ENCODE measurements at regions not wholly inside any gene's neighbourhood (a gene's known extent, or its start where the extent isn't known, plus 50 kb on each side); places are given as distances from the start of the nearest gene placed in this dataset.

DNA sequence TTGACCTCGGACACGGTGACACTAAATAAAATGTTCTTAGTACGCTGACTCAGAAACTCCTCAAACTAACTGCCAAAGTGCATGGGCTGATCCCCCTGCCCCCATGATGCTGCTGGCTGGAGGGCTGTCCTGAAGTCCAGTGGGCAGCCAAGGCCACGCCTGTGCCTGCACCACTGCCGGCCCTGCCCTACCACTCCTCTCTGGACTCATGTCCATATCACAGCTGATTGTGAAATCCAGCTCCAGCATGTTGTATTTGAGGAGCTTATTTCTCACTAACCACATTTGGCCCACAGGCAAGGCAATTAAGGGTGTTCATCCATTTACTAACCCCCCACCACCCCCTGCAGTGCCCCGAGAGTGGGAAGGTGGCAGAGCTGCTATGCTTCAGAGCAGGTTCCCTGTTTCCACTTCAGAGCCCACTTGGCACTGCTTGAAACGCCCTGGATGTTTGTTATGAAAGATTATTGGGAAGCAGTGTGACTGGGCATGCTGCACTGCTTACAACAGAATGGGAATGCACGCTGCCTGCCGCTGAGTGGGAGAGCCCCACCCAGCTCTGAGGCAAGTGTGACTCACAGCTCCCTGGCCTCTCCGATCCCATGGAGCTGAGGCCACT is 114.0 kb downstream of the UQCRFS1 start:
- Histone ChIP-seq H3K27me3 (ENCODE audit: insufficient read depth, low read length) (no peaks in the 10 kb centered on the region), H3K4me3 (ENCODE audit: insufficient read depth, low read length) (no peak overlapping the region), H4K20me1 (ENCODE audit: insufficient read depth, low read length) (no peaks in the 10 kb centered on the region), H3K27ac (ENCODE audit: low read depth, low read length) (peak overlapping the region; percentile 37), H3K9me3 (ENCODE audit: low read depth, low read length) (no peaks in the 10 kb centered on the region), H3K36me3 (ENCODE audit: insufficient read depth, low read length) (no peaks in the 10 kb centered on the region), H3K4me2 (ENCODE audit: insufficient read depth, low read length) (no peak overlapping the region), H3K4me1 (ENCODE audit: insufficient read depth, low read length) (peaks cover 4% of the 10 kb centered on the region), H2AFZ (ENCODE audit: low read length) (no peak overlapping the region), H3K79me2 (ENCODE audit: insufficient read depth, low read length) (no peaks in the 10 kb centered on the region)
- DNase-seq (ENCODE audit: insufficient read length, low spot score, missing footprints): peak; percentile 92
- TF ChIP-seq, protein P1, sequence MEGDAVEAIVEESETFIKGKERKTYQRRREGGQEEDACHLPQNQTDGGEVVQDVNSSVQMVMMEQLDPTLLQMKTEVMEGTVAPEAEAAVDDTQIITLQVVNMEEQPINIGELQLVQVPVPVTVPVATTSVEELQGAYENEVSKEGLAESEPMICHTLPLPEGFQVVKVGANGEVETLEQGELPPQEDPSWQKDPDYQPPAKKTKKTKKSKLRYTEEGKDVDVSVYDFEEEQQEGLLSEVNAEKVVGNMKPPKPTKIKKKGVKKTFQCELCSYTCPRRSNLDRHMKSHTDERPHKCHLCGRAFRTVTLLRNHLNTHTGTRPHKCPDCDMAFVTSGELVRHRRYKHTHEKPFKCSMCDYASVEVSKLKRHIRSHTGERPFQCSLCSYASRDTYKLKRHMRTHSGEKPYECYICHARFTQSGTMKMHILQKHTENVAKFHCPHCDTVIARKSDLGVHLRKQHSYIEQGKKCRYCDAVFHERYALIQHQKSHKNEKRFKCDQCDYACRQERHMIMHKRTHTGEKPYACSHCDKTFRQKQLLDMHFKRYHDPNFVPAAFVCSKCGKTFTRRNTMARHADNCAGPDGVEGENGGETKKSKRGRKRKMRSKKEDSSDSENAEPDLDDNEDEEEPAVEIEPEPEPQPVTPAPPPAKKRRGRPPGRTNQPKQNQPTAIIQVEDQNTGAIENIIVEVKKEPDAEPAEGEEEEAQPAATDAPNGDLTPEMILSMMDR (IDR thresholded peaks at IDR 0.05; ENCODE audit: extremely low read depth, low read depth, low read length): no peak

DNA sequence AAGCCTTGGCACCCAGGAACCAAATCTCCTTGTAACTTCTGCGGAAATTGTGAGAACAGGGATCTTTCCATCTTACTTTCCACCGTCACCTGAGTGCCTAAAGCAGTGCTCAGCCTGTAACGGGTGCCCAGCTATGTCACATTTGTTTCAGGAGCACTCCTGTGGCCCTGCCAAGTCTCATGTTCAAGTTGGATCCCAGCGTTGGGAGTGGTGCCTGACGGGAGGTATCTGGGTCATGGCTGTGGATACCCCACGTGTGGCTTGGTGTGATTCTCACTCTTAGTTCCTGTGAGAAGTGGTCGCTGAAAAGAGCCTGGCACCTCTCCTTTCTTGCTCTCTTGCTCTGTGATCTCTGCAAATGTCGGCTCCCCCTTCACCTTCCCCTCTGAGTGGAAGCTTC is 114.9 kb downstream of the UQCRFS1 start:
- TF ChIP-seq, protein P1 (IDR thresholded peaks at IDR 0.05; ENCODE audit: extremely low read depth, low read depth, low read length): no peak
- peaks cover 4% of the 10 kb centered on the region for H3K4me1 ChIP-seq (ENCODE audit: insufficient read depth, low read length)
- no peak overlapping the region for H3K4me2 ChIP-seq (ENCODE audit: insufficient read depth, low read length)
- H3K27ac ChIP-seq (ENCODE audit: low read depth, low read length): no peak overlapping the region
- no peaks in the 10 kb centered on the region for H3K27me3 ChIP-seq (ENCODE audit: insufficient read depth, low read length)
- no peaks in the 10 kb centered on the region for H3K79me2 ChIP-seq (ENCODE audit: insufficient read depth, low read length)
- no peaks in the 10 kb centered on the region for H3K9me3 ChIP-seq (ENCODE audit: low read depth, low read length)
- no peak for DNase-seq (ENCODE audit: insufficient read length, low spot score, missing footprints)
- no peaks in the 10 kb centered on the region for H3K36me3 ChIP-seq (ENCODE audit: insufficient read depth, low read length)
- no peaks in the 10 kb centered on the region for H4K20me1 ChIP-seq (ENCODE audit: insufficient read depth, low read length)
- H2AFZ ChIP-seq (ENCODE audit: low read length): no peak overlapping the region
- H3K4me3 ChIP-seq (ENCODE audit: insufficient read depth, low read length): no peak overlapping the region

DNA sequence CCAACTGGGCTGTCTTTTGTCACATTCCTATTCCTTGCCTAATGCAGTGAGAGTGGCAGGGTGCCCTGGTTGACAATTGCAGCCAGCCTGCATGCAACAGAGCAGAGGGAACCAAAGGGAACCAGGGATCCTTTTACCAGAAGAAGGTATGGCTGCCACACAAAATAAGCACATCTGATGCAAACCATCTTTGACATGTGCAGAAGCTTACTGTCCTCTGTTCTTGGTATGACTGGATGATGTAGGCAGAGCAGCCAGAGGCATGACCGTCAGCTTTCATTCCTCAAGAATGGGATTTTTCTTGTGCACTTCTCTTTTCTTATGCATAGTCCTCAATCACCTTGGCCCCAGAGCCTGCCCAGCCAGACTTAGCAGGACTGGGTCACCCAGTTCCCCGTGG is 116.1 kb downstream of the UQCRFS1 start:
- Histone ChIP-seq H3K27me3 (ENCODE audit: insufficient read depth, low read length) (no peaks in the 10 kb centered on the region), H3K79me2 (ENCODE audit: insufficient read depth, low read length) (no peaks in the 10 kb centered on the region), H3K27ac (ENCODE audit: low read depth, low read length) (no peak overlapping the region), H4K20me1 (ENCODE audit: insufficient read depth, low read length) (no peaks in the 10 kb centered on the region), H3K4me1 (ENCODE audit: insufficient read depth, low read length) (peaks cover 4% of the 10 kb centered on the region), H3K9me3 (ENCODE audit: low read depth, low read length) (no peaks in the 10 kb centered on the region), H3K4me3 (ENCODE audit: insufficient read depth, low read length) (no peak overlapping the region), H3K4me2 (ENCODE audit: insufficient read depth, low read length) (no peak overlapping the region), H3K36me3 (ENCODE audit: insufficient read depth, low read length) (no peaks in the 10 kb centered on the region), H2AFZ (ENCODE audit: low read length) (no peak overlapping the region)
- no peak for DNase-seq (ENCODE audit: insufficient read length, low spot score, missing footprints)
- TF ChIP-seq, protein P1 (IDR thresholded peaks at IDR 0.05; ENCODE audit: extremely low read depth, low read depth, low read length): no peak

DNA sequence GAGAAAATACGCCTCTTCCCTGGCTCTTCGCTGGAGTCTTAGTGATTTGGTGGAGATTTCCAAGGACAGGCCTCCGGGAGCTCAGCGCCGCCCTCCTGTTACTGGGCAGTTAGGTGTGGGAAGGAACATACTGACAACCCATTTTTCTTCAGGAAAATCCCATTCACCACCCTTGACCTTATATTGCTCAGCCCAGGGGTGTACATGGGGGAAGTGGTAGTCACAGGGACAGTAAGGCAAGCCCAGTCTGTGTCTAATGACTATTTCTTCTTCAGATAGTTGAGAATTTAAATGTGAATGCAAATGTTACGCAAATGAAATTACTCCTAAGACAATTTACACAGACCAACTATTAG is 119.4 kb downstream of the UQCRFS1 start:
- Histone ChIP-seq H4K20me1 (ENCODE audit: insufficient read depth, low read length) (no peaks in the 10 kb centered on the region), H3K79me2 (ENCODE audit: insufficient read depth, low read length) (no peaks in the 10 kb centered on the region), H3K4me2 (ENCODE audit: insufficient read depth, low read length) (no peak overlapping the region), H3K27ac (ENCODE audit: low read depth, low read length) (no peak overlapping the region), H3K9me3 (ENCODE audit: low read depth, low read length) (no peaks in the 10 kb centered on the region), H3K4me1 (ENCODE audit: insufficient read depth, low read length) (peaks cover 3% of the 10 kb centered on the region), H2AFZ (ENCODE audit: low read length) (no peak overlapping the region), H3K4me3 (ENCODE audit: insufficient read depth, low read length) (no peak overlapping the region), H3K36me3 (ENCODE audit: insufficient read depth, low read length) (no peaks in the 10 kb centered on the region), H3K27me3 (ENCODE audit: insufficient read depth, low read length) (no peaks in the 10 kb centered on the region)
- TF ChIP-seq, protein P1 (IDR thresholded peaks at IDR 0.05; ENCODE audit: extremely low read depth, low read depth, low read length): no peak
- DNase-seq (ENCODE audit: insufficient read length, low spot score, missing footprints): no peak

Measured in osteoblast (primary cell).